Smooth muscle cell (in vitro differentiated cells): ENCODE measurements at regions not wholly inside any gene's neighbourhood (a gene's known extent, or its start where the extent isn't known, plus 50 kb on each side); places are given as distances from the start of the nearest gene placed in this dataset.

Experiments
- DNase-seq: peaks from one replicate; lab custom pipeline; 2025; ENCODE audit not compliant: unreplicated experiment; lab: John Stamatoyannopoulos, UW
- H2AFZ ChIP-seq: fragments of 200-600 bp; sonication (generic); 2 replicates; pipeline ENCODE4 v1.6.0; 2016; ENCODE audit warnings: antibody characterized with exemption, low read depth, mild to moderate bottlenecking
- H3F3A ChIP-seq: fragments of 200-600 bp; sonication (generic); 2 replicates; pipeline ENCODE4 v1.6.0; 2017; ENCODE audit warnings: antibody characterized with exemption, low read depth
- H3K27ac ChIP-seq: fragments of 200-600 bp; sonication (generic); 2 replicates; pipeline ENCODE4 v1.5.1; 2016; ENCODE audit warnings: low read depth, mild to moderate bottlenecking
- H3K27me3 ChIP-seq: fragments of 200-600 bp; sonication (generic); 2 replicates; pipeline ENCODE4 v1.6.1; 2016; ENCODE audit warnings: low read depth, mild to moderate bottlenecking
- H3K36me3 ChIP-seq: fragments of 200-600 bp; sonication (generic); 2 replicates; pipeline ENCODE4 v1.5.1; 2016; ENCODE audit warnings: low read depth
- H3K4me1 ChIP-seq: fragments of 200-600 bp; sonication (generic); 2 replicates; pipeline ENCODE4 v1.5.1; 2016; ENCODE audit warnings: low read depth
- H3K4me2 ChIP-seq: fragments of 200-600 bp; sonication (generic); 2 replicates; pipeline ENCODE4 v1.6.0; 2016; ENCODE audit warnings: mild to moderate bottlenecking
- H3K4me3 ChIP-seq: fragments of 200-600 bp; sonication (generic); 2 replicates; pipeline ENCODE4 v1.5.1; 2016; ENCODE audit warnings: mild to moderate bottlenecking
- H3K79me2 ChIP-seq: fragments of 200-600 bp; sonication (generic); 2 replicates; pipeline ENCODE4 v1.6.0; 2016; ENCODE audit warnings: low read depth, mild to moderate bottlenecking
- H3K9ac ChIP-seq: fragments of 200-600 bp; sonication (generic); 2 replicates; pipeline ENCODE4 v1.6.0; 2016; ENCODE audit warnings: low read depth
- H3K9me3 ChIP-seq: fragments of 200-600 bp; sonication (generic); replicated peaks from 2 replicates; pipeline ENCODE4 v1.5.1; 2016; ENCODE audit warnings: low read depth
- H4K20me1 ChIP-seq: fragments of 200-600 bp; sonication (generic); 2 replicates; pipeline ENCODE4 v1.6.0; 2016; ENCODE audit warnings: low read depth
- CTCF ChIP-seq: fragments of 200-600 bp; sonication (generic); IDR thresholded peaks from 2 replicates; pipeline ENCODE4 v1.5.1; 2017; ENCODE audit warnings: borderline replicate concordance, mild to moderate bottlenecking, antibody characterized with exemption; ENCODE audit not compliant: insufficient read depth, poor library complexity, severe bottlenecking
- WGBS: methylation state at CpG from one replicate; pipeline ENCODE4 v1.1.7; 2016; ENCODE audit warnings: low lambda C conversion rate; 5-methylcytosine and 5-hydroxymethylcytosine counted together

- H2AFZ ChIP-seq, result no peak overlapping the region
- no peak overlapping the region for H3K4me3 ChIP-seq
- H3K79me2 ChIP-seq, result no peaks in the 10 kb centered on the region
- H3K36me3 ChIP-seq, result no peaks in the 10 kb centered on the region
- no peak overlapping the region for H3K27ac ChIP-seq
- no peak for TF ChIP-seq CTCF
- H3K27me3 ChIP-seq, result no peaks in the 10 kb centered on the region
- no peaks in the 10 kb centered on the region for H4K20me1 ChIP-seq
- WGBS, result 65% methylated on average over 6 of the region's 6 CpGs
- DNase-seq, result no peak
- no peak overlapping the region for H3K4me2 ChIP-seq
- no peaks in the 10 kb centered on the region for H3K9me3 ChIP-seq
- no peak overlapping the region for H3K9ac ChIP-seq
- no peaks in the 10 kb centered on the region for H3K4me1 ChIP-seq
- no peaks in the 10 kb centered on the region for H3F3A ChIP-seq
These were observed 82.2 kb upstream of the HELT start for GRCh38 chr4:184936071-184936470.

- Histone ChIP-seq H3K27me3 (no peaks in the 10 kb centered on the region), H3K27ac (no peak overlapping the region), H3K9ac (no peak overlapping the region), H3K9me3 (no peaks in the 10 kb centered on the region), H3K4me2 (no peak overlapping the region), H2AFZ (no peak overlapping the region), H3K4me1 (no peaks in the 10 kb centered on the region), H3F3A (no peaks in the 10 kb centered on the region), H3K36me3 (no peaks in the 10 kb centered on the region), H3K79me2 (no peaks in the 10 kb centered on the region), H4K20me1 (no peaks in the 10 kb centered on the region), H3K4me3 (no peak overlapping the region)
- no peak for DNase-seq
- no peak for TF ChIP-seq CTCF
- WGBS, result 55% methylated on average over 1 of the region's 1 CpG
These were observed 81.1 kb upstream of the HELT start for GRCh38 chr4:184937030-184937710.

- 70% methylated on average over 10 of the region's 10 CpGs for WGBS
- Histone ChIP-seq H3K4me1 (no peaks in the 10 kb centered on the region), H3F3A (no peaks in the 10 kb centered on the region), H3K4me2 (no peak overlapping the region), H2AFZ (no peak overlapping the region), H3K4me3 (no peak overlapping the region), H3K79me2 (no peaks in the 10 kb centered on the region), H3K9me3 (no peaks in the 10 kb centered on the region), H3K36me3 (no peaks in the 10 kb centered on the region), H4K20me1 (no peaks in the 10 kb centered on the region), H3K27me3 (no peaks in the 10 kb centered on the region), H3K27ac (no peak overlapping the region), H3K9ac (no peak overlapping the region)
- DNase-seq, result no peak
- TF ChIP-seq CTCF, result no peak
These were observed 80.5 kb upstream of the HELT start for GRCh38 chr4:184937745-184938144.

- Histone ChIP-seq H3K4me2 (no peak overlapping the region), H3K36me3 (no peaks in the 10 kb centered on the region), H3K9ac (no peak overlapping the region), H3K27ac (no peak overlapping the region), H3K79me2 (no peaks in the 10 kb centered on the region), H3K9me3 (no peaks in the 10 kb centered on the region), H3F3A (no peaks in the 10 kb centered on the region), H3K27me3 (no peaks in the 10 kb centered on the region), H3K4me3 (no peak overlapping the region), H3K4me1 (no peaks in the 10 kb centered on the region), H2AFZ (no peak overlapping the region), H4K20me1 (no peaks in the 10 kb centered on the region)
- 95% methylated on average over 7 of the region's 7 CpGs for WGBS
- DNase-seq, result no peak
- TF ChIP-seq CTCF, result no peak
These were observed 79.4 kb upstream of the HELT start for GRCh38 chr4:184938871-184939270.
